ENCODE measurements at regions not wholly inside any gene's neighbourhood (a gene's known extent, or its start where the extent isn't known, plus 50 kb on each side); places are given as distances from the start of the nearest gene placed in this dataset.

GRCh38 chr3:83863380-83863779 lies 1095.4 kb upstream of the CADM2 start:
- no peak for TF ChIP-seq CTCF (IDR thresholded peaks at IDR 0.05; ENCODE audit: control insufficient read depth, extremely low read depth, insufficient read depth)
- H3K4me3 ChIP-seq (ENCODE audit: low read depth, low read length): no peak overlapping the region
- no peak for DNase-seq (ENCODE audit: low read depth)

- H3K4me3 ChIP-seq (ENCODE audit: low read depth, low read length): no peak overlapping the region
- no peak for DNase-seq (ENCODE audit: low read depth)
- TF ChIP-seq CTCF (IDR thresholded peaks at IDR 0.05; ENCODE audit: control insufficient read depth, extremely low read depth, insufficient read depth): no peak
Observed at GRCh38 chr3:83868909-83869567, 1089.8 kb upstream of the CADM2 start.

- DNase-seq (ENCODE audit: low read depth): no peak
- TF ChIP-seq CTCF (IDR thresholded peaks at IDR 0.05; ENCODE audit: control insufficient read depth, extremely low read depth, insufficient read depth): no peak
- H3K4me3 ChIP-seq (ENCODE audit: low read depth, low read length): no peak overlapping the region
Observed at GRCh38 chr3:83873550-83873949, 1085.2 kb upstream of the CADM2 start.

- no peak overlapping the region for H3K4me3 ChIP-seq (ENCODE audit: low read depth, low read length)
- no peak for DNase-seq (ENCODE audit: low read depth)
- TF ChIP-seq CTCF (IDR thresholded peaks at IDR 0.05; ENCODE audit: control insufficient read depth, extremely low read depth, insufficient read depth): no peak
Observed at GRCh38 chr3:83877910-83878309, 1080.9 kb upstream of the CADM2 start.

GRCh38 chr3:83882701-83883100 lies 1076.1 kb upstream of the CADM2 start:
- TF ChIP-seq CTCF (IDR thresholded peaks at IDR 0.05; ENCODE audit: control insufficient read depth, extremely low read depth, insufficient read depth): no peak
- H3K4me3 ChIP-seq (ENCODE audit: low read depth, low read length): no peak overlapping the region
- no peak for DNase-seq (ENCODE audit: low read depth)

GRCh38 chr3:83890039-83890762 lies 1068.6 kb upstream of the CADM2 start:
- TF ChIP-seq CTCF (IDR thresholded peaks at IDR 0.05; ENCODE audit: control insufficient read depth, extremely low read depth, insufficient read depth): no peak

More at GRCh38 chr3:83890039-83890762, 1068.6 kb upstream of the CADM2 start:
- H3K4me3 ChIP-seq (ENCODE audit: low read depth, low read length): no peak overlapping the region
- no peak for DNase-seq (ENCODE audit: low read depth)
